Ovary (tissue), 7 donors: ENCODE measurements at regions not wholly inside any gene's neighbourhood (a gene's known extent, or its start where the extent isn't known, plus 50 kb on each side); places are given as distances from the start of the nearest gene placed in this dataset.
"Not testable (repeated sequence)": the region's sequence is repeated elsewhere in the genome, so short reads cannot be mapped to it uniquely, and the experiment has no call there.

Source experiments
- DNase-seq, 5 donors: peaks; one replicate each; pipeline ENCODE4 v3.0.0-alpha.2; 2019 to 2020
- H3K27ac ChIP-seq, 2 donors: fragments of 200-600 bp; one replicate each; pipeline versions ENCODE4 v1.5.1 to v1.8.0; 2019 to 2022
- H3K27me3 ChIP-seq: fragments of 200-600 bp; one replicate; pipeline ENCODE4 v1.8.0; 2022
- H3K36me3 ChIP-seq: fragments of 200-600 bp; sonication (generic); one replicate; pipeline ENCODE4 v1.5.1; 2019
- H3K4me1 ChIP-seq: one replicate; pipeline ENCODE4 v1.8.1; 2013; ENCODE audit warnings: mild to moderate bottlenecking, moderate library complexity; ENCODE audit not compliant: insufficient read depth
- H3K4me3 ChIP-seq: fragments of 200-600 bp; sonication (generic); one replicate; pipeline ENCODE4 v1.5.1; 2017
- H3K9me3 ChIP-seq, 2 donors: fragments of 200-600 bp in 1 of 2; sonication (generic) in 1 of 2; one replicate each; pipeline versions ENCODE4 v1.5.1 to v1.8.1; 2013 to 2019; ENCODE audit warnings: mild to moderate bottlenecking in 1 of 2, moderate library complexity in 1 of 2
- EP300 ChIP-seq: sonication (generic); formaldehyde crosslinking; IDR thresholded peaks from one replicate; pipeline ENCODE4 v1.6.1; 2017; ENCODE audit warnings: antibody characterized with exemption
- POLR2A ChIP-seq: fragments of 450-650 bp; IDR thresholded peaks from one replicate; pipeline ENCODE4 v1.6.1; 2017; ENCODE audit warnings: antibody characterized with exemption, mild to moderate bottlenecking, moderate library complexity
- WGBS, 3 donors: extraction: QIAGEN DNeasy Blood & Tissue Kit in 1 of 3; methylation state at CpG; one replicate each; pipeline versions ENCODE4 v1.1.5 to v1.1.7; 2013 to 2017; 5-methylcytosine and 5-hydroxymethylcytosine counted together
- intact Hi-C, 4 donors: fragments of 100-400 bp; cut with DNase I; formaldehyde crosslinking; loops; one replicate each; pipeline versions ENCODE4 v1.11.0 to v1.15.1; 2022 to 2023
- TF ChIP-seq, protein P1 (sequence below), 3 donors: fragments of 450-650 bp in 2 of 3; fragments of 200-600 bp in 1 of 3; IDR thresholded peaks; one replicate each; pipeline versions ENCODE4 v1.5.1 to v1.8.0; 2016 to 2022; ENCODE audit warnings: antibody characterized with exemption in 3 of 3, mild to moderate bottlenecking in 1 of 3
- donor health status: DM: no; HTN: no; CAD: no; lungs with moderate emphysema.
- donor health status: DM: no; HTN: no; CAD: no.
- donor health status: Bipolar disorder and iron deficiency.
- donor health status: DM: no; HTN: no; CAD: no.
- donor health status: DM: yes; HTN: yes; CAD: no.

DNA sequence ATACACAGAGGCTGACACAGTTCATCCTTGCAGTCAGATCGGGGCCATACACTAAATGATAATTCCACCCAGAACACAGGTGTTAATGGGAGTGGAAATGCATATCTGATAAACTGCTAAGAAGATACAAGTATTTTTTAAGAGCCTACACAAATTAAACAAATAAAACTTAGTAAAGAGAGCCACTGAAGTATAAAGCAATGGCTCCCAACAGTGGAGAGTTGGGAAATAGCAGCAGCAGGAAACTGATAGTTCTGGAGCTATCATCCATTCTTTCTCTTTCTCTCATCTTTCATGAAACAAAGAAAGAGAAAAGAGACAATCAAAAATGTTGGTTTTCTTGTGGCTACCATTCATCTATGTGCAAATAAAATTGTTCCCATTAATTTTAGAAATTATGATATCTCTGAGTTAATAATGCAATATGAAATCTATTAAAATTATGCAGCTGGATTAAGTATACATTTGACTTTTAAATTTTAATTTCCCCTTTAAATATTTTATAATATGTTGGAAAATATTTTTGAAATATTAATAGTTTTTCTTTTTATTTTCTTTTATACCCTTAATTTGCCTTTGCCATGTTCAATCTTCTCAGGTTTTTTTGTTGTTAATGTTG is 120.8 kb downstream of the EMB start:
- H3K36me3 ChIP-seq, result no peaks in the 10 kb centered on the region

GRCh38 chr5:50318220-50318619 is 122.9 kb downstream of the EMB start:
- no peak for DNase-seq
- Histone ChIP-seq H3K4me1 (no peaks in the 10 kb centered on the region), H3K27ac (no peak overlapping the region), H3K36me3 (no peaks in the 10 kb centered on the region), H3K27me3 (no peaks in the 10 kb centered on the region), H3K9me3 (no peaks in the 10 kb centered on the region), H3K4me3 (no peak overlapping the region)
- TF ChIP-seq POLR2A (no peak), EP300 (no peak)
- TF ChIP-seq, protein P1, sequence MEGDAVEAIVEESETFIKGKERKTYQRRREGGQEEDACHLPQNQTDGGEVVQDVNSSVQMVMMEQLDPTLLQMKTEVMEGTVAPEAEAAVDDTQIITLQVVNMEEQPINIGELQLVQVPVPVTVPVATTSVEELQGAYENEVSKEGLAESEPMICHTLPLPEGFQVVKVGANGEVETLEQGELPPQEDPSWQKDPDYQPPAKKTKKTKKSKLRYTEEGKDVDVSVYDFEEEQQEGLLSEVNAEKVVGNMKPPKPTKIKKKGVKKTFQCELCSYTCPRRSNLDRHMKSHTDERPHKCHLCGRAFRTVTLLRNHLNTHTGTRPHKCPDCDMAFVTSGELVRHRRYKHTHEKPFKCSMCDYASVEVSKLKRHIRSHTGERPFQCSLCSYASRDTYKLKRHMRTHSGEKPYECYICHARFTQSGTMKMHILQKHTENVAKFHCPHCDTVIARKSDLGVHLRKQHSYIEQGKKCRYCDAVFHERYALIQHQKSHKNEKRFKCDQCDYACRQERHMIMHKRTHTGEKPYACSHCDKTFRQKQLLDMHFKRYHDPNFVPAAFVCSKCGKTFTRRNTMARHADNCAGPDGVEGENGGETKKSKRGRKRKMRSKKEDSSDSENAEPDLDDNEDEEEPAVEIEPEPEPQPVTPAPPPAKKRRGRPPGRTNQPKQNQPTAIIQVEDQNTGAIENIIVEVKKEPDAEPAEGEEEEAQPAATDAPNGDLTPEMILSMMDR (IDR thresholded peaks at IDR 0.05), result no peak
- WGBS, 3 donors, result 30 to 56% (median 46%) methylated on average over 1 of the region's 1 CpG
- intact Hi-C loops, result no loop called here

More for the DNA sequence above, 120.8 kb downstream of the EMB start:
- DNase-seq, result no peak
- no peaks in the 10 kb centered on the region for H3K9me3 ChIP-seq
- TF ChIP-seq EP300 (no peak), POLR2A (no peak)
- TF ChIP-seq, protein P1 (IDR thresholded peaks at IDR 0.05), result no peak
- H3K27me3 ChIP-seq, result no peaks in the 10 kb centered on the region
- H3K4me3 ChIP-seq, result no peak overlapping the region
- 57 to 67% (median 64%) methylated on average over 1 of the region's 1 CpG for WGBS, 3 donors
- no peak overlapping the region for H3K27ac ChIP-seq
- intact Hi-C loops, result no loop called here
- no peaks in the 10 kb centered on the region for H3K4me1 ChIP-seq

GRCh38 chr5:50306488-50306887 is 134.6 kb downstream of the EMB start:
- H3K4me3 ChIP-seq, H3K9me3 ChIP-seq, DNase-seq, intact Hi-C loops, H3K36me3 ChIP-seq, H3K27me3 ChIP-seq, H3K4me1 ChIP-seq, H3K27ac ChIP-seq: not testable (repeated sequence)
- 71 to 79% (median 75%) methylated on average over 4 of the region's 4 CpGs for WGBS, 3 donors

DNA sequence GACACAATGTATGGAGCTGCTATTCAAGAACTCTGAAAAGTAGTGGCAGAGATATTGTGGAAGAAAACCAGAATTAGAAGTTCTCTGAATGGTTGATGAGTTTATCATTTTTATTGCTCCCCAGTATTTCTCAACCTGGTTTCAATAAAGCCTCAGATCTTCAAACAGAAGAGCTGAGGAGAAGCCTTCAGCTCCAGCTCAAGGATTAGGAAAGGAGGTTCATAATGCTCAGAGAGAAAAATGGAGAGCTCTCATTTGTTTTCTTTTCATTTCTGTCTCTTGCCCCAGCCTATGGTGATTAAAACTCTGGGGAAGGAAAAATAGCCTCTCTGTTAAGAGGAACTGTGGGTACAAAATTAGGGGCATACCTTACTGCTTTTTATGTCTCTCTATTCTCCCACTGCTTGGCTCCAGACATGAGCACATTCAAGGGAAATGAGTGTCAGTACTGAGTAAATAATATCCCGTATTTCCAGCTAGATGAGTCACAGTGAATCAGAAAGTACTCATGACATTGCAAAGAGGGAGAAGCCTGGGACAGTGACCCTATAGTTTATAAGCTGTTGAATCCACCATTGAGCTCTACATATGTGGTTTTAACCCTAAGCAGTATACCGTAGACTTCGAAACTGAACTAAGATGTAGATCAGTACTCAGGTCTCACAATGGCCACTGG is 138.1 kb downstream of the EMB start:
- no peaks in the 10 kb centered on the region for H3K4me1 ChIP-seq
- H3K27me3 ChIP-seq, result no peaks in the 10 kb centered on the region
- 78 to 83% (median 83%) methylated on average over 3 of the region's 3 CpGs for WGBS, 3 donors
- no peak overlapping the region for H3K27ac ChIP-seq
- TF ChIP-seq, protein P1 (IDR thresholded peaks at IDR 0.05), result no peak
- TF ChIP-seq EP300 (no peak), POLR2A (no peak)
- DNase-seq, result no peak
- H3K4me3 ChIP-seq, result no peak overlapping the region
- intact Hi-C loops, result no loop called here
- no peaks in the 10 kb centered on the region for H3K9me3 ChIP-seq
- H3K36me3 ChIP-seq, result no peaks in the 10 kb centered on the region

GRCh38 chr5:50301756-50302155 is 139.3 kb downstream of the EMB start:
- WGBS, 3 donors, result 15 to 31% (median 20%) methylated on average over 1 of the region's 1 CpG
- no peak for DNase-seq
- H3K9me3 ChIP-seq, result no peaks in the 10 kb centered on the region
- intact Hi-C loops, result no loop called here
- no peaks in the 10 kb centered on the region for H3K4me1 ChIP-seq
- no peak overlapping the region for H3K4me3 ChIP-seq
- no peaks in the 10 kb centered on the region for H3K27me3 ChIP-seq
- no peaks in the 10 kb centered on the region for H3K36me3 ChIP-seq
- H3K27ac ChIP-seq, result no peak overlapping the region
- TF ChIP-seq, protein P1 (IDR thresholded peaks at IDR 0.05), result no peak
- TF ChIP-seq EP300 (no peak), POLR2A (no peak)
